Keratinocyte (primary cell): ENCODE measurements at regions not wholly inside any gene's neighbourhood (a gene's known extent, or its start where the extent isn't known, plus 50 kb on each side); places are given as distances from the start of the nearest gene placed in this dataset.

Experiments used
- DNase-seq: peaks from one replicate; pipeline ENCODE4 v3.0.0-alpha.2; 2011; ENCODE audit warnings: low read depth, missing footprints, low spot score
- FAIRE-seq: peaks from 2 replicates; lab custom pipeline; 2011; peaks lifted over from hg19 to GRCh38; lab: Jason Lieb, UNC
- H2AFZ ChIP-seq: 2 replicates; pipeline ENCODE4 v1.6.0; 2012; ENCODE audit warnings: low read length, control low read depth, inconsistent platforms; ENCODE audit not compliant: control insufficient read depth
- H3K27ac ChIP-seq: 2 replicates; pipeline ENCODE4 v1.5.1; 2011; ENCODE audit warnings: low read length; ENCODE audit not compliant: control insufficient read depth, insufficient read depth
- H3K27me3 ChIP-seq: 3 replicates; pipeline ENCODE4 v1.6.0; 2011; ENCODE audit warnings: low read length; ENCODE audit not compliant: control insufficient read depth, insufficient read depth; ENCODE audit errors: extremely low read depth
- H3K36me3 ChIP-seq, 2 experiments: 2 replicates in 1 of 2; 3 replicates in 1 of 2; pipeline ENCODE4 v1.5.1; 2011; ENCODE audit warnings: low read length in 2 of 2, mild to moderate bottlenecking in 1 of 2; ENCODE audit not compliant: control insufficient read depth in 2 of 2, insufficient read depth in 2 of 2; ENCODE audit errors: extremely low read depth in 1 of 2
- H3K4me1 ChIP-seq: 3 replicates; pipeline ENCODE4 v1.5.1; 2011; ENCODE audit warnings: low read length; ENCODE audit not compliant: control insufficient read depth, insufficient read depth; ENCODE audit errors: extremely low read depth
- H3K4me2 ChIP-seq: 3 replicates; pipeline ENCODE4 v1.6.0; 2011; ENCODE audit warnings: low read depth, low read length; ENCODE audit not compliant: control insufficient read depth, insufficient read depth; ENCODE audit errors: extremely low read depth
- H3K4me3 ChIP-seq, 3 experiments: fragments of 200-600 bp in 1 of 3; sonication (generic) in 1 of 3; 2 replicates in 2 of 3; 3 replicates in 1 of 3; pipeline ENCODE4 v1.5.1; 2011 to 2016; ENCODE audit warnings: low read length in 3 of 3, mild to moderate bottlenecking in 3 of 3, control low read depth in 2 of 3, inconsistent platforms in 1 of 3, low read depth in 1 of 3, mixed read lengths in 1 of 3, mixed run types in 1 of 3, moderate library complexity in 1 of 3; ENCODE audit not compliant: control insufficient read depth in 2 of 3, insufficient read depth in 2 of 3; ENCODE audit errors: extremely low read depth in 1 of 3
- H3K79me2 ChIP-seq: 2 replicates; pipeline ENCODE4 v1.6.0; 2012; ENCODE audit warnings: low read length; ENCODE audit not compliant: control insufficient read depth, insufficient read depth
- H3K9ac ChIP-seq: 3 replicates; pipeline ENCODE4 v1.6.0; 2011; ENCODE audit warnings: low read length; ENCODE audit not compliant: control insufficient read depth, insufficient read depth; ENCODE audit errors: extremely low read depth
- H3K9me1 ChIP-seq: 3 replicates; pipeline ENCODE4 v1.6.0; 2011; ENCODE audit warnings: low read length; ENCODE audit not compliant: control insufficient read depth, insufficient read depth; ENCODE audit errors: extremely low read depth
- H3K9me3 ChIP-seq: 2 replicates; pipeline ENCODE4 v1.5.1; 2012; ENCODE audit warnings: low read depth, low read length; ENCODE audit not compliant: control insufficient read depth
- H4K20me1 ChIP-seq: 3 replicates; pipeline ENCODE4 v1.6.0; 2011; ENCODE audit warnings: low read length; ENCODE audit not compliant: control insufficient read depth, insufficient read depth; ENCODE audit errors: extremely low read depth
- EZH2 ChIP-seq: IDR thresholded peaks from one replicate; pipeline ENCODE4 v1.6.1; 2012; ENCODE audit warnings: inconsistent platforms, mild to moderate bottlenecking, low read length, moderate library complexity
- dilution Hi-C: fragments of 300-500 bp; cut with MboI; formaldehyde crosslinking; loops from one replicate; pipeline ENCODE4 v1.7.0; 2020; ENCODE audit warnings: low sequenced_read_pairs; ENCODE audit not compliant: extremely low pct_ligation_motif_present
- TF ChIP-seq, protein P1 (sequence below), 3 experiments: IDR thresholded peaks in 1 of 3; conservative IDR thresholded peaks in 1 of 3; optimal IDR thresholded peaks in 1 of 3; 2 replicates in 2 of 3; 3 replicates in 1 of 3; pipeline versions ENCODE3 to v1.5.1; 2011; ENCODE audit warnings: low read length in 3 of 3, mild to moderate bottlenecking in 3 of 3, moderate library complexity in 2 of 3, control low read depth in 1 of 3, inconsistent platforms in 1 of 3; ENCODE audit not compliant: insufficient read depth in 2 of 3; ENCODE audit errors: extremely low read depth in 1 of 3

- H3K4me1 ChIP-seq: peaks cover 21% of the 10 kb centered on the region
These were observed 184.8 kb downstream of the ACKR3 start for GRCh38 chr2:236754271-236754944.

DNA sequence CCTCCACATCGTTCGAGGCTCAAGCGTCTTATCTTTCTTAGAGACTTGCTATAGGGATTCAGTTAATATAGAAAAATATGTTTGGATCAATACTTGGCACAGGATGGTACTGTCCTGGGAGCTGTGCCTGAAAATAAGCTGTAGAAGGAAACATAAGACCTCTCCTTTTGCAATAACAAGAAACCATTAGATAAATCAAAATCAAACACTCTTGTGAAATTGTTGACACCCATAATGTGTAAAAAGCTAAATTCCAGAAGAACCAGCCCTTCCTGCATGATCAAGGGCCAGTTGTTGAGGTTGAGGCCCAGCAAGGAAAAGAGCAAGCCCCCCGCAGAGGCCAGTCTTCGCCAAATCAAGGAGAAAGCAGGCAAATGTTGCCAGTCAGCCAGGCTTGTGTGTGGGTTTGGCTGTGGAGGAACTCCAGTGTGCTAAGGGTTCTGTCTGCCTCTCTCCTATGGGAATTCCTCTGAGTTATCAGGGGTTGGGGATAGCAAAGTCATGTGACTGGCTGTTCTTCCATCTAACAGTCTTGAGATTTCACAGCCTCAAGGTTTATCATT lies 185.7 kb downstream of the ACKR3 start:
- DNase-seq: no peak
- no peak for FAIRE-seq
- no peak overlapping the region for H3K4me2 ChIP-seq
- H3K4me3 ChIP-seq: no peak overlapping the region
- dilution Hi-C loops: no loop called here
- H4K20me1 ChIP-seq: no peaks in the 10 kb centered on the region
- no peak overlapping the region for H2AFZ ChIP-seq
- peaks cover 18% of the 10 kb centered on the region for H3K4me1 ChIP-seq
- H3K36me3 ChIP-seq: no peaks in the 10 kb centered on the region
- H3K27me3 ChIP-seq: no peaks in the 10 kb centered on the region
- no peaks in the 10 kb centered on the region for H3K9me3 ChIP-seq
- no peaks in the 10 kb centered on the region for H3K9me1 ChIP-seq
- H3K27ac ChIP-seq: no peak overlapping the region
- no peaks in the 10 kb centered on the region for H3K79me2 ChIP-seq
- TF ChIP-seq EZH2: no peak
- TF ChIP-seq, protein P1, sequence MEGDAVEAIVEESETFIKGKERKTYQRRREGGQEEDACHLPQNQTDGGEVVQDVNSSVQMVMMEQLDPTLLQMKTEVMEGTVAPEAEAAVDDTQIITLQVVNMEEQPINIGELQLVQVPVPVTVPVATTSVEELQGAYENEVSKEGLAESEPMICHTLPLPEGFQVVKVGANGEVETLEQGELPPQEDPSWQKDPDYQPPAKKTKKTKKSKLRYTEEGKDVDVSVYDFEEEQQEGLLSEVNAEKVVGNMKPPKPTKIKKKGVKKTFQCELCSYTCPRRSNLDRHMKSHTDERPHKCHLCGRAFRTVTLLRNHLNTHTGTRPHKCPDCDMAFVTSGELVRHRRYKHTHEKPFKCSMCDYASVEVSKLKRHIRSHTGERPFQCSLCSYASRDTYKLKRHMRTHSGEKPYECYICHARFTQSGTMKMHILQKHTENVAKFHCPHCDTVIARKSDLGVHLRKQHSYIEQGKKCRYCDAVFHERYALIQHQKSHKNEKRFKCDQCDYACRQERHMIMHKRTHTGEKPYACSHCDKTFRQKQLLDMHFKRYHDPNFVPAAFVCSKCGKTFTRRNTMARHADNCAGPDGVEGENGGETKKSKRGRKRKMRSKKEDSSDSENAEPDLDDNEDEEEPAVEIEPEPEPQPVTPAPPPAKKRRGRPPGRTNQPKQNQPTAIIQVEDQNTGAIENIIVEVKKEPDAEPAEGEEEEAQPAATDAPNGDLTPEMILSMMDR (optimal IDR thresholded peaks at IDR 0.05 in 1 of 3, IDR thresholded peaks at IDR 0.05 in 1 of 3, conservative IDR thresholded peaks at IDR 0.05 in 1 of 3; ENCODE audit: extremely low read depth in 1 of 3, insufficient read depth in 2 of 3, low read length in 3 of 3): no peak
- no peak overlapping the region for H3K9ac ChIP-seq

More at GRCh38 chr2:236754271-236754944, 184.8 kb downstream of the ACKR3 start:
- no peaks in the 10 kb centered on the region for H3K36me3 ChIP-seq
- no peak overlapping the region for H3K4me3 ChIP-seq
- no peak overlapping the region for H2AFZ ChIP-seq
- H3K9ac ChIP-seq: no peak overlapping the region
- no peak for TF ChIP-seq EZH2
- TF ChIP-seq, protein P1 (optimal IDR thresholded peaks at IDR 0.05 in 1 of 3, IDR thresholded peaks at IDR 0.05 in 1 of 3, conservative IDR thresholded peaks at IDR 0.05 in 1 of 3; ENCODE audit: extremely low read depth in 1 of 3, insufficient read depth in 2 of 3, low read length in 3 of 3): no peak
- FAIRE-seq (no peak), DNase-seq (no peak)
- H3K27ac ChIP-seq: no peak overlapping the region
- no peaks in the 10 kb centered on the region for H3K79me2 ChIP-seq
- no peaks in the 10 kb centered on the region for H3K9me3 ChIP-seq
- dilution Hi-C loops: no loop called here
- H3K4me2 ChIP-seq: no peak overlapping the region
- no peaks in the 10 kb centered on the region for H3K27me3 ChIP-seq
- peaks cover under 1% of the 10 kb centered on the region for H3K9me1 ChIP-seq
- no peaks in the 10 kb centered on the region for H4K20me1 ChIP-seq
